GM23338 (cell line): ENCODE measurements at regions not wholly inside any gene's neighbourhood (a gene's known extent, or its start where the extent isn't known, plus 50 kb on each side); places are given as distances from the start of the nearest gene placed in this dataset.

ENCODE experiments used
- CREB1 ChIP-seq: fragments of 250-450 bp; sonication (Bioruptor Pico); IDR thresholded peaks from 2 replicates; pipeline ENCODE4 v1.5.0; 2020; ENCODE audit warnings: low read depth, mild to moderate bottlenecking, moderate library complexity
- EZH2 ChIP-seq: fragments of 200-600 bp; sonication (generic); IDR thresholded peaks from one replicate; pipeline ENCODE4 v1.8.0; 2017; ENCODE audit warnings: antibody characterized with exemption, mild to moderate bottlenecking, low read depth; ENCODE audit not compliant: unreplicated experiment
- POLR2AphosphoS5 ChIP-seq: IDR thresholded peaks from 2 replicates; pipeline ENCODE4 v1.6.1; 2016; ENCODE audit warnings: antibody characterized with exemption, low read depth
- ZNF331 ChIP-seq: fragments of 250-450 bp; sonication (Bioruptor Pico); IDR thresholded peaks from 2 replicates; pipeline ENCODE4 v1.5.0; 2020; ENCODE audit warnings: low read depth, mild to moderate bottlenecking, moderate library complexity
- TF ChIP-seq, protein P1 (sequence below), 2 experiments: fragments of 200-600 bp in 1 of 2; sonication (generic) in 1 of 2; conservative IDR thresholded peaks; 2 replicates each; pipeline versions ENCODE4 v1.5.1 to v1.6.1; 2016 to 2017; ENCODE audit warnings: antibody characterized with exemption in 2 of 2, low read depth in 2 of 2, mild to moderate bottlenecking in 2 of 2, moderate library complexity in 1 of 2
- TF ChIP-seq, protein P2 (sequence below): IDR thresholded peaks from 2 replicates; pipeline ENCODE4 v1.6.1; 2016; ENCODE audit warnings: antibody characterized with exemption
- TF ChIP-seq, protein P3 (sequence below): IDR thresholded peaks from one replicate; pipeline ENCODE4 v1.6.1; 2018; ENCODE audit warnings: antibody characterized with exemption; ENCODE audit not compliant: unreplicated experiment

DNA sequence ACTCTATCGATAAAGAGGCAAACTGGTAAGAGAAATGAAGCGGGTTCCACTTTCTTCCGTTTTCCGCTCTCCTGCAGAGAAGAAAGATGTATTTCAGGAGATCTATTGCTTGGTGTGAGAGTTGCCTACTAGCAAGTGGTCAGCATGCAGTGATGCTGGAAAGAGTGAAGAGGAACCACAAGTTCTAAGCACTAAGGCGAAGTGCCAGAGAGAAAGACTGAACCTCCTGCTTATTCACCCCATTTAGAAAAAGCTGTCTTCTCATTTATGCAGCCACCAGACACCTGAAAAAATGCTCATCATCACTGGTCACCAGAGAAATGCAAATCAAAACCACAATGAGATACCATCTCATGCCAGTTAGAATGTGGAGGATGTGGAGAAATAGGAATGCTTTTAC is 78.7 kb upstream of the GPC6 start:
- TF ChIP-seq, protein P1, sequence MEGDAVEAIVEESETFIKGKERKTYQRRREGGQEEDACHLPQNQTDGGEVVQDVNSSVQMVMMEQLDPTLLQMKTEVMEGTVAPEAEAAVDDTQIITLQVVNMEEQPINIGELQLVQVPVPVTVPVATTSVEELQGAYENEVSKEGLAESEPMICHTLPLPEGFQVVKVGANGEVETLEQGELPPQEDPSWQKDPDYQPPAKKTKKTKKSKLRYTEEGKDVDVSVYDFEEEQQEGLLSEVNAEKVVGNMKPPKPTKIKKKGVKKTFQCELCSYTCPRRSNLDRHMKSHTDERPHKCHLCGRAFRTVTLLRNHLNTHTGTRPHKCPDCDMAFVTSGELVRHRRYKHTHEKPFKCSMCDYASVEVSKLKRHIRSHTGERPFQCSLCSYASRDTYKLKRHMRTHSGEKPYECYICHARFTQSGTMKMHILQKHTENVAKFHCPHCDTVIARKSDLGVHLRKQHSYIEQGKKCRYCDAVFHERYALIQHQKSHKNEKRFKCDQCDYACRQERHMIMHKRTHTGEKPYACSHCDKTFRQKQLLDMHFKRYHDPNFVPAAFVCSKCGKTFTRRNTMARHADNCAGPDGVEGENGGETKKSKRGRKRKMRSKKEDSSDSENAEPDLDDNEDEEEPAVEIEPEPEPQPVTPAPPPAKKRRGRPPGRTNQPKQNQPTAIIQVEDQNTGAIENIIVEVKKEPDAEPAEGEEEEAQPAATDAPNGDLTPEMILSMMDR (conservative IDR thresholded peaks at IDR 0.05; ENCODE audit: low read depth in 2 of 2) = no peak
- no peak for TF ChIP-seq POLR2AphosphoS5
- no peak for TF ChIP-seq EZH2
- TF ChIP-seq CREB1 (CRISPR knock-in tag) = no peak
- no peak for TF ChIP-seq ZNF331
- TF ChIP-seq, protein P2, sequence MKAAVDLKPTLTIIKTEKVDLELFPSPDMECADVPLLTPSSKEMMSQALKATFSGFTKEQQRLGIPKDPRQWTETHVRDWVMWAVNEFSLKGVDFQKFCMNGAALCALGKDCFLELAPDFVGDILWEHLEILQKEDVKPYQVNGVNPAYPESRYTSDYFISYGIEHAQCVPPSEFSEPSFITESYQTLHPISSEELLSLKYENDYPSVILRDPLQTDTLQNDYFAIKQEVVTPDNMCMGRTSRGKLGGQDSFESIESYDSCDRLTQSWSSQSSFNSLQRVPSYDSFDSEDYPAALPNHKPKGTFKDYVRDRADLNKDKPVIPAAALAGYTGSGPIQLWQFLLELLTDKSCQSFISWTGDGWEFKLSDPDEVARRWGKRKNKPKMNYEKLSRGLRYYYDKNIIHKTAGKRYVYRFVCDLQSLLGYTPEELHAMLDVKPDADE = no peak
- TF ChIP-seq, protein P3, sequence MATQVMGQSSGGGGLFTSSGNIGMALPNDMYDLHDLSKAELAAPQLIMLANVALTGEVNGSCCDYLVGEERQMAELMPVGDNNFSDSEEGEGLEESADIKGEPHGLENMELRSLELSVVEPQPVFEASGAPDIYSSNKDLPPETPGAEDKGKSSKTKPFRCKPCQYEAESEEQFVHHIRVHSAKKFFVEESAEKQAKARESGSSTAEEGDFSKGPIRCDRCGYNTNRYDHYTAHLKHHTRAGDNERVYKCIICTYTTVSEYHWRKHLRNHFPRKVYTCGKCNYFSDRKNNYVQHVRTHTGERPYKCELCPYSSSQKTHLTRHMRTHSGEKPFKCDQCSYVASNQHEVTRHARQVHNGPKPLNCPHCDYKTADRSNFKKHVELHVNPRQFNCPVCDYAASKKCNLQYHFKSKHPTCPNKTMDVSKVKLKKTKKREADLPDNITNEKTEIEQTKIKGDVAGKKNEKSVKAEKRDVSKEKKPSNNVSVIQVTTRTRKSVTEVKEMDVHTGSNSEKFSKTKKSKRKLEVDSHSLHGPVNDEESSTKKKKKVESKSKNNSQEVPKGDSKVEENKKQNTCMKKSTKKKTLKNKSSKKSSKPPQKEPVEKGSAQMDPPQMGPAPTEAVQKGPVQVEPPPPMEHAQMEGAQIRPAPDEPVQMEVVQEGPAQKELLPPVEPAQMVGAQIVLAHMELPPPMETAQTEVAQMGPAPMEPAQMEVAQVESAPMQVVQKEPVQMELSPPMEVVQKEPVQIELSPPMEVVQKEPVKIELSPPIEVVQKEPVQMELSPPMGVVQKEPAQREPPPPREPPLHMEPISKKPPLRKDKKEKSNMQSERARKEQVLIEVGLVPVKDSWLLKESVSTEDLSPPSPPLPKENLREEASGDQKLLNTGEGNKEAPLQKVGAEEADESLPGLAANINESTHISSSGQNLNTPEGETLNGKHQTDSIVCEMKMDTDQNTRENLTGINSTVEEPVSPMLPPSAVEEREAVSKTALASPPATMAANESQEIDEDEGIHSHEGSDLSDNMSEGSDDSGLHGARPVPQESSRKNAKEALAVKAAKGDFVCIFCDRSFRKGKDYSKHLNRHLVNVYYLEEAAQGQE = no peak
